ENCODE measurements at regions not wholly inside any gene's neighbourhood (a gene's known extent, or its start where the extent isn't known, plus 50 kb on each side); places are given as distances from the start of the nearest gene placed in this dataset.

GRCh38 chr16:64445245-64445644 is 676.6 kb downstream of the CDH11 start:
- no peaks in the 10 kb centered on the region for H3K27me3 ChIP-seq
- intact Hi-C loops (cut with DNase I; ENCODE audit: low total_unique reads) = no loop called here
- TF ChIP-seq POLR2A (IDR thresholded peaks at IDR 0.05) = no peak
- no peak for TF ChIP-seq CTCF (IDR thresholded peaks at IDR 0.05)
- H3K27ac ChIP-seq = no peak overlapping the region
- no peak for DNase-seq
- no peaks in the 10 kb centered on the region for H3K36me3 ChIP-seq (ENCODE audit: low read depth, missing control alignments)
- no peaks in the 10 kb centered on the region for H3K9me3 ChIP-seq
- H3K4me3 ChIP-seq = no peak overlapping the region
- WGBS, 2 donors = 78 to 80% methylated on average over 4 of the region's 4 CpGs
- no peaks in the 10 kb centered on the region for H3K4me1 ChIP-seq

GRCh38 chr16:64440421-64440831 is 681.4 kb downstream of the CDH11 start:
- Histone ChIP-seq H3K4me3 (no peak overlapping the region), H3K9me3 (no peaks in the 10 kb centered on the region), H3K36me3 (ENCODE audit: low read depth, missing control alignments) (no peaks in the 10 kb centered on the region), H3K27ac (no peak overlapping the region), H3K4me1 (no peaks in the 10 kb centered on the region), H3K27me3 (no peaks in the 10 kb centered on the region)
- DNase-seq = no peak
- intact Hi-C loops (cut with DNase I; ENCODE audit: low total_unique reads) = no loop called here
- TF ChIP-seq CTCF (IDR thresholded peaks at IDR 0.05) (no peak), POLR2A (IDR thresholded peaks at IDR 0.05) (no peak)
- WGBS, 2 donors = 78 to 85% methylated on average over 3 of the region's 3 CpGs

- 85 to 94% methylated on average over 5 of the region's 5 CpGs for WGBS, 2 donors
- intact Hi-C loops (cut with DNase I; ENCODE audit: low total_unique reads) = no loop called here
- no peak for DNase-seq
- no peak for TF ChIP-seq CTCF (IDR thresholded peaks at IDR 0.05)
- no peak for TF ChIP-seq POLR2A (IDR thresholded peaks at IDR 0.05)
- H3K36me3 ChIP-seq (ENCODE audit: low read depth, missing control alignments) = no peaks in the 10 kb centered on the region
- no peaks in the 10 kb centered on the region for H3K4me1 ChIP-seq
- no peak overlapping the region for H3K27ac ChIP-seq
- H3K27me3 ChIP-seq = no peaks in the 10 kb centered on the region
- H3K9me3 ChIP-seq = no peaks in the 10 kb centered on the region
- no peak overlapping the region for H3K4me3 ChIP-seq
Measured at GRCh38 chr16:64440005-64440404, 681.9 kb downstream of the CDH11 start.

GRCh38 chr16:64437706-64438324 is 684.0 kb downstream of the CDH11 start:
- Histone ChIP-seq H3K4me3 (no peak overlapping the region), H3K4me1 (no peaks in the 10 kb centered on the region), H3K27ac (no peak overlapping the region), H3K9me3 (no peaks in the 10 kb centered on the region), H3K27me3 (no peaks in the 10 kb centered on the region), H3K36me3 (ENCODE audit: low read depth, missing control alignments) (no peaks in the 10 kb centered on the region)
- intact Hi-C loops (cut with DNase I; ENCODE audit: low total_unique reads) = no loop called here
- DNase-seq = no peak
- no peak for TF ChIP-seq POLR2A (IDR thresholded peaks at IDR 0.05)
- no peak for TF ChIP-seq CTCF (IDR thresholded peaks at IDR 0.05)
- 71 to 73% methylated on average over 9 of the region's 9 CpGs for WGBS, 2 donors

DNA sequence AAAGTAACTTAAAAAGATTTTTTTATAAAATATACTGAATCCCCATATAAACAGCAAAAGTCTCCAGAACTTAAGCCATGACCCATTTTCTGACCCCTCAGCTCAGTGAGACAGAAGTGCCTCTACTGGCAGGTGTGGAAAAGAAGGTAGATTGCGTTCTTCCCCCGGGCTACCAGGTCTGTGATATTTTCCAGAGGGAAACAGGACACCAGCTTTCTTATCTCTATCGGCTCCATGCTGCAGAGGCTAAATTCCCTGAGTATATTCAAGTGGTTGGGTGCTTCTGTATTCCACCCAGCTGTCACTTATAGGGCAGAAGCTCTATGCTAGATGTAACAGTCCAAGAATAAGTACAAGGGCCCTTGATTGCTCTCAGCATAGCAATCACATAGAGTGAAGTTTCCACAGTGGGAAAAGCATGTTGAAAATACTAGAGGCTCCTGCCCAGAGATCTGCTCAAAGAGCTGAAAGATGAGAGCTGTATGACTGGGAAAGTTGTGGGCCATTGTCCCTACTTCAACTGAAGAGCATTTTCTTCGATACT is 687.3 kb downstream of the CDH11 start:
- no peak overlapping the region for H3K4me3 ChIP-seq
- DNase-seq = no peak

More for the DNA sequence above, 687.3 kb downstream of the CDH11 start:
- TF ChIP-seq POLR2A (IDR thresholded peaks at IDR 0.05) (no peak), CTCF (IDR thresholded peaks at IDR 0.05) (no peak)
- intact Hi-C loops (cut with DNase I; ENCODE audit: low total_unique reads) = no loop called here
- Histone ChIP-seq H3K4me1 (no peaks in the 10 kb centered on the region), H3K27ac (no peak overlapping the region), H3K9me3 (no peaks in the 10 kb centered on the region), H3K27me3 (no peaks in the 10 kb centered on the region), H3K36me3 (ENCODE audit: low read depth, missing control alignments) (no peaks in the 10 kb centered on the region)
- WGBS, 2 donors = 85 to 86% methylated on average over 4 of the region's 4 CpGs

All from testis (tissue), 2 donors.